ENCODE measurements at regions not wholly inside any gene's neighbourhood (a gene's known extent, or its start where the extent isn't known, plus 50 kb on each side); places are given as distances from the start of the nearest gene placed in this dataset.
"Not testable (repeated sequence)": the region's sequence is repeated elsewhere in the genome, so short reads cannot be mapped to it uniquely, and the experiment has no call there.

- no peak for DNase-seq (ENCODE audit: low spot score in 2 of 2)
- 61 to 68% methylated on average over 2 of the region's 2 CpGs for WGBS, 2 donors
- no peak for TF ChIP-seq CTCF (IDR thresholded peaks at IDR 0.05)
- no peak overlapping the region for H3K4me3 ChIP-seq (ENCODE audit: low read depth, poor library complexity, severe bottlenecking)
- intact Hi-C loops (cut with DNase I; ENCODE audit: low total_unique reads) = no loop called here
These were observed 74.4 kb downstream of the P2RY1 start for GRCh38 chr3:152909180-152909883.

- intact Hi-C loops (cut with DNase I; ENCODE audit: low total_unique reads) = loop anchor here (10.0 kb wide), 1 partner anchor 615 kb away; no protein-coding TSS in a partner anchor
- no peak for DNase-seq (ENCODE audit: low spot score in 2 of 2)
- no peak for TF ChIP-seq POLR2A (IDR thresholded peaks at IDR 0.05)
- TF ChIP-seq CTCF (IDR thresholded peaks at IDR 0.05) = no peak
- no peak overlapping the region for H3K4me3 ChIP-seq (ENCODE audit: low read depth, poor library complexity, severe bottlenecking)
- WGBS, 2 donors = 71 to 73% methylated on average over 4 of the region's 4 CpGs
These were observed 75.3 kb downstream of the P2RY1 start for GRCh38 chr3:152910211-152910610.

GRCh38 chr3:152910966-152911365 is 76.0 kb downstream of the P2RY1 start:
- DNase-seq (ENCODE audit: low spot score in 2 of 2) = no peak
- TF ChIP-seq POLR2A (IDR thresholded peaks at IDR 0.05) = no peak
- no peak for TF ChIP-seq CTCF (IDR thresholded peaks at IDR 0.05)
- WGBS, 2 donors = 33 to 70% methylated on average over 1 of the region's 1 CpG
- H3K4me3 ChIP-seq (ENCODE audit: low read depth, poor library complexity, severe bottlenecking) = no peak overlapping the region
- intact Hi-C loops (cut with DNase I; ENCODE audit: low total_unique reads) = loop anchor here (10.0 kb wide), 1 partner anchor 616 kb away; no protein-coding TSS in a partner anchor

- intact Hi-C loops (cut with DNase I; ENCODE audit: low total_unique reads) = loop anchor here (10.0 kb wide), 1 partner anchor 620 kb away; no protein-coding TSS in a partner anchor
These were observed 79.8 kb downstream of the P2RY1 start for GRCh38 chr3:152914743-152915142.

GRCh38 chr3:152915695-152916094 is 80.8 kb downstream of the P2RY1 start:
- DNase-seq (ENCODE audit: low spot score in 2 of 2) = no peak
- H3K4me3 ChIP-seq (ENCODE audit: low read depth, poor library complexity, severe bottlenecking) = no peak overlapping the region
- 63 to 74% methylated on average over 3 of the region's 3 CpGs for WGBS, 2 donors
- TF ChIP-seq CTCF (IDR thresholded peaks at IDR 0.05) (no peak), POLR2A (IDR thresholded peaks at IDR 0.05) (no peak)
- intact Hi-C loops (cut with DNase I; ENCODE audit: low total_unique reads) = loop anchor here (10.0 kb wide), 1 partner anchor 621 kb away; no protein-coding TSS in a partner anchor

More at GRCh38 chr3:152914743-152915142, 79.8 kb downstream of the P2RY1 start:
- not testable (repeated sequence) for H3K4me3 ChIP-seq (ENCODE audit: low read depth, poor library complexity, severe bottlenecking); DNase-seq (ENCODE audit: low spot score in 2 of 2)
- WGBS, 2 donors = 84 to 87% methylated on average over 8 of the region's 8 CpGs

GRCh38 chr3:152916753-152917279 is 81.9 kb downstream of the P2RY1 start:
- intact Hi-C loops (cut with DNase I; ENCODE audit: low total_unique reads) = loop anchor here (10.0 kb wide), 1 partner anchor 622 kb away; no protein-coding TSS in a partner anchor
- TF ChIP-seq POLR2A (IDR thresholded peaks at IDR 0.05) (no peak), CTCF (IDR thresholded peaks at IDR 0.05) (no peak)
- DNase-seq (ENCODE audit: low spot score in 2 of 2) = no peak
- 91 to 94% methylated on average over 5 of the region's 5 CpGs for WGBS, 2 donors
- no peak overlapping the region for H3K4me3 ChIP-seq (ENCODE audit: low read depth, poor library complexity, severe bottlenecking)

Data from lower leg skin (tissue), 4 donors.